CD14-positive monocyte (primary cell): ENCODE measurements at regions not wholly inside any gene's neighbourhood (a gene's known extent, or its start where the extent isn't known, plus 50 kb on each side); places are given as distances from the start of the nearest gene placed in this dataset.

ENCODE experiments used
- DNase-seq, 3 donors: peaks; one replicate each; pipeline ENCODE4 v3.0.0-alpha.2; 2011 to 2022
- H2AFZ ChIP-seq: 2 replicates; pipeline ENCODE4 v1.6.0; 2012; ENCODE audit warnings: mild to moderate bottlenecking, low read depth, low read length, inconsistent platforms; ENCODE audit not compliant: insufficient read depth, poor library complexity, severe bottlenecking
- H3K27ac ChIP-seq, 2 donors: 1 replicate in 1 of 2; 2 replicates in 1 of 2; pipeline ENCODE4 v1.5.1; 2012 to 2013; ENCODE audit warnings: low read length in 2 of 2, control low read depth in 1 of 2, inconsistent platforms in 1 of 2, low read depth in 1 of 2, mild to moderate bottlenecking in 1 of 2
- H3K27me3 ChIP-seq, 2 donors: one replicate each; pipeline versions ENCODE4 v1.6.0 to v1.6.1; 2011 to 2013; ENCODE audit warnings: low read length in 2 of 2; ENCODE audit not compliant: control insufficient read depth in 2 of 2, insufficient read depth in 2 of 2
- H3K36me3 ChIP-seq, 2 donors: replicated peaks in 1 of 2; 1 replicate in 1 of 2; 2 replicates in 1 of 2; pipeline versions ENCODE4 v1.5.1 to v1.6.1; 2012 to 2013; ENCODE audit warnings: low read length in 2 of 2, control low read depth in 1 of 2, inconsistent platforms in 1 of 2, mild to moderate bottlenecking in 1 of 2; ENCODE audit not compliant: insufficient read depth in 2 of 2, control insufficient read depth in 1 of 2
- H3K4me1 ChIP-seq, 2 donors: 1 replicate in 1 of 2; 2 replicates in 1 of 2; pipeline versions ENCODE4 v1.5.1 to v1.6.1; 2012 to 2013; ENCODE audit warnings: low read length in 2 of 2, control low read depth in 1 of 2, inconsistent platforms in 1 of 2, mild to moderate bottlenecking in 1 of 2, moderate library complexity in 1 of 2; ENCODE audit not compliant: insufficient read depth in 2 of 2, control insufficient read depth in 1 of 2
- H3K4me2 ChIP-seq: replicated peaks from 2 replicates; pipeline ENCODE3; 2012; ENCODE audit warnings: low read length, moderate library complexity, mild to moderate bottlenecking; ENCODE audit not compliant: poor library complexity, severe bottlenecking; ENCODE audit errors: extremely low read depth
- H3K4me3 ChIP-seq, 3 experiments: fragments of 200-600 bp in 1 of 3; sonication (generic) in 1 of 3; replicated peaks in 1 of 3; 1 replicate in 2 of 3; 2 replicates in 1 of 3; pipeline ENCODE4 v1.5.1; 2011 to 2013; ENCODE audit warnings: low read length in 3 of 3, mild to moderate bottlenecking in 3 of 3, control low read depth in 2 of 3, low read depth in 2 of 3, inconsistent platforms in 1 of 3, moderate library complexity in 1 of 3
- H3K79me2 ChIP-seq: 2 replicates; pipeline ENCODE4 v1.6.0; 2012; ENCODE audit warnings: mild to moderate bottlenecking, control low read depth, inconsistent platforms, low read length, moderate library complexity; ENCODE audit not compliant: insufficient read depth
- H3K9ac ChIP-seq: 2 replicates; pipeline ENCODE4 v1.6.0; 2017; ENCODE audit warnings: low read length, mild to moderate bottlenecking; ENCODE audit not compliant: insufficient read depth, poor library complexity, severe bottlenecking
- H3K9me3 ChIP-seq, 2 donors: replicated peaks in 1 of 2; 1 replicate in 1 of 2; 2 replicates in 1 of 2; pipeline versions ENCODE4 v1.5.1 to v1.6.1; 2012 to 2013; ENCODE audit warnings: low read length in 2 of 2, control low read depth in 1 of 2; ENCODE audit not compliant: control insufficient read depth in 1 of 2, insufficient read depth in 1 of 2
- H4K20me1 ChIP-seq: 2 replicates; pipeline ENCODE4 v1.6.0; 2012; ENCODE audit warnings: mild to moderate bottlenecking, low read length, control low read depth, moderate library complexity; ENCODE audit not compliant: insufficient read depth
- H3K27ac Mint-ChIP-seq, 7 donors: one replicate each; pipeline ENCODE4 v1.8.0; 2020; ENCODE audit warnings: mild to moderate bottlenecking in 7 of 7, mixed read lengths in 7 of 7, moderate library complexity in 6 of 7, inconsistent platforms in 2 of 7
- H3K27me3 Mint-ChIP-seq, 3 donors: one replicate each; pipeline ENCODE4 v1.8.0; 2021 to 2022; ENCODE audit warnings: low read depth in 3 of 3, mild to moderate bottlenecking in 3 of 3, mixed read lengths in 3 of 3, moderate library complexity in 3 of 3, inconsistent platforms in 1 of 3
- H3K36me3 Mint-ChIP-seq, 2 donors: one replicate each; pipeline ENCODE4 v1.8.0; 2020; ENCODE audit warnings: mixed read lengths in 2 of 2, inconsistent platforms in 1 of 2, mild to moderate bottlenecking in 1 of 2
- H3K4me1 Mint-ChIP-seq: one replicate; pipeline ENCODE4 v1.8.0; 2020; ENCODE audit warnings: mild to moderate bottlenecking, mixed read lengths
- H3K4me3 Mint-ChIP-seq, 2 donors: one replicate each; pipeline ENCODE4 v1.8.0; 2020; ENCODE audit warnings: mild to moderate bottlenecking in 2 of 2, mixed read lengths in 2 of 2, moderate library complexity in 1 of 2
- H3K9me3 Mint-ChIP-seq, 7 donors: one replicate each; pipeline ENCODE4 v1.8.0; 2020 to 2022; ENCODE audit warnings: mixed read lengths in 7 of 7, mild to moderate bottlenecking in 6 of 7, moderate library complexity in 6 of 7, inconsistent platforms in 2 of 7
- WGBS: methylation state at CpG from one replicate; pipeline ENCODE4 v1.1.5; 2013; ENCODE audit warnings: missing lambda C conversion rate; ENCODE audit not compliant: insufficient coverage; 5-methylcytosine and 5-hydroxymethylcytosine counted together
- intact Hi-C, 2 donors: fragments of 100-400 bp; cut with micrococcal nuclease; formaldehyde crosslinking; loops; one replicate each; pipeline versions ENCODE4 v1.15.0 to v1.15.1; 2023
- TF ChIP-seq, protein P1 (sequence below): fragments of 200-600 bp; IDR thresholded peaks from one replicate; pipeline ENCODE4 v1.8.0; 2022; ENCODE audit warnings: antibody characterized with exemption, mild to moderate bottlenecking

DNA sequence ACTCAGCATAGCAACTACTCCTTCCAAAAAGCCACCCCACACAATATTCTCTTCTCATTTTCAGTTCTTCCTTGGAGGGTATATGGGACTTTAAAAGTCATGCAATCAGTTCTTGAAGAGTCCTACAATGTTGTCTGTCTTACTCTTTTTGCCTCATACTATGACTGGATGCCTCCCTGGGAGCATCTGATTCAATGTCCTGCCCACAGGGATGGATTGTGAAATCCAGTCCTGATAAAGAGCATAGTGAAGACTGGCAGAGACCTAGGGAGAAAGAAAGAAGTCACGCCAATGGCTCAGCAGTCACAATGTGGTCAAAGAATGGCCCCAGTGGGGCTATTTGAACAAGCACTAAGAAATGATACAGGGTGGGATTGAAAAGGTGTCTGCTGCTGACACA is 155.1 kb upstream of the SERPINE2 start:
- TF ChIP-seq, protein P1, sequence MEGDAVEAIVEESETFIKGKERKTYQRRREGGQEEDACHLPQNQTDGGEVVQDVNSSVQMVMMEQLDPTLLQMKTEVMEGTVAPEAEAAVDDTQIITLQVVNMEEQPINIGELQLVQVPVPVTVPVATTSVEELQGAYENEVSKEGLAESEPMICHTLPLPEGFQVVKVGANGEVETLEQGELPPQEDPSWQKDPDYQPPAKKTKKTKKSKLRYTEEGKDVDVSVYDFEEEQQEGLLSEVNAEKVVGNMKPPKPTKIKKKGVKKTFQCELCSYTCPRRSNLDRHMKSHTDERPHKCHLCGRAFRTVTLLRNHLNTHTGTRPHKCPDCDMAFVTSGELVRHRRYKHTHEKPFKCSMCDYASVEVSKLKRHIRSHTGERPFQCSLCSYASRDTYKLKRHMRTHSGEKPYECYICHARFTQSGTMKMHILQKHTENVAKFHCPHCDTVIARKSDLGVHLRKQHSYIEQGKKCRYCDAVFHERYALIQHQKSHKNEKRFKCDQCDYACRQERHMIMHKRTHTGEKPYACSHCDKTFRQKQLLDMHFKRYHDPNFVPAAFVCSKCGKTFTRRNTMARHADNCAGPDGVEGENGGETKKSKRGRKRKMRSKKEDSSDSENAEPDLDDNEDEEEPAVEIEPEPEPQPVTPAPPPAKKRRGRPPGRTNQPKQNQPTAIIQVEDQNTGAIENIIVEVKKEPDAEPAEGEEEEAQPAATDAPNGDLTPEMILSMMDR = no peak
- Histone ChIP-seq H3K4me1 (no peaks in the 10 kb centered on the region), H3K27ac (no peak overlapping the region), H3K4me2 (no peak overlapping the region), H3K27me3 (no peaks in the 10 kb centered on the region), H3K4me3 (no peak overlapping the region), H3K79me2 (no peaks in the 10 kb centered on the region), H4K20me1 (no peaks in the 10 kb centered on the region), H3K36me3 (no peaks in the 10 kb centered on the region), H2AFZ (no peak overlapping the region), H3K9me3 (peaks cover 0 to 7% of the 10 kb centered on the region in 2 donors), H3K9ac (no peak overlapping the region)
- peaks cover 0 to 8% (median 3%) of the 10 kb centered on the region in 7 donors for H3K9me3 Mint-ChIP-seq
- H3K27ac Mint-ChIP-seq = no peak overlapping the region
- peaks cover 1 to 2% (median 2%) of the 10 kb centered on the region in 3 donors for H3K27me3 Mint-ChIP-seq
- no peak for DNase-seq
- intact Hi-C loops = no loop called here
- H3K36me3 Mint-ChIP-seq = no peaks in the 10 kb centered on the region
- 87% methylated on average over 1 of the region's 1 CpG for WGBS
- H3K4me3 Mint-ChIP-seq = no peak overlapping the region
- H3K4me1 Mint-ChIP-seq = no peaks in the 10 kb centered on the region

DNA sequence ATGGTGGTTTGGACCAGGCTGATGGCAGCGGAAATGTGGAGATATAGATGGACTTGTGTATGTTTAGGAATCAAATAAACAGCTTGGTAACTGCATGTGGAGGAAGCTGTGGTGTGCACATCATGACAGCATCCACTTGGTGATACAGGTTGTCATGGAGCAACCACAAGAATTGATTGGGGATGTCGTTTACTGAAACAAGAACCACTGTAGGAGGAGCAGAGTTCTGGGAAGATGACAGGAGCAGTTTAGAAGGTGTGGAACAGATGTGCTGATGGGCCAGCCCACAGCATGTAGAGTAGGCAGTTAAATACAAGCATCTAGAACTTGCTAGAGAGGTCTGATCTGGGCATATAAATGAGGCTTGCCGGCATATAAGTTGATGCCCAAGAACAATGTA is 152.4 kb upstream of the SERPINE2 start:
- Mint-ChIP-seq H3K9me3 (peaks cover 0 to 8% (median 6%) of the 10 kb centered on the region in 7 donors), H3K4me1 (no peaks in the 10 kb centered on the region), H3K27ac (no peak overlapping the region), H3K36me3 (no peaks in the 10 kb centered on the region), H3K27me3 (peaks cover 0 to 2% (median 0%) of the 10 kb centered on the region in 3 donors), H3K4me3 (no peak overlapping the region)
- no peak for DNase-seq
- 79% methylated on average over 3 of the region's 3 CpGs for WGBS
- no peaks in the 10 kb centered on the region for H3K4me1 ChIP-seq
- intact Hi-C loops = no loop called here
- H3K36me3 ChIP-seq = no peaks in the 10 kb centered on the region
- TF ChIP-seq, protein P1 = no peak
- H3K9ac ChIP-seq = no peak overlapping the region
- no peak overlapping the region for H3K27ac ChIP-seq
- H3K79me2 ChIP-seq = no peaks in the 10 kb centered on the region
- no peaks in the 10 kb centered on the region for H4K20me1 ChIP-seq
- H3K9me3 ChIP-seq = peaks cover 0 to 7% of the 10 kb centered on the region in 2 donors
- no peaks in the 10 kb centered on the region for H3K27me3 ChIP-seq
- no peak overlapping the region for H3K4me2 ChIP-seq
- H3K4me3 ChIP-seq = no peak overlapping the region
- no peak overlapping the region for H2AFZ ChIP-seq
